HG03139 (cell line): ENCODE measurements at regions not wholly inside any gene's neighbourhood (a gene's known extent, or its start where the extent isn't known, plus 50 kb on each side); places are given as distances from the start of the nearest gene placed in this dataset.

Source experiments
- ATAC-seq: cut with Tn5 transposase; IDR thresholded peaks from one replicate; pipeline ENCODE4 v1.9.1; 2021; ENCODE audit not compliant: unreplicated experiment

DNA sequence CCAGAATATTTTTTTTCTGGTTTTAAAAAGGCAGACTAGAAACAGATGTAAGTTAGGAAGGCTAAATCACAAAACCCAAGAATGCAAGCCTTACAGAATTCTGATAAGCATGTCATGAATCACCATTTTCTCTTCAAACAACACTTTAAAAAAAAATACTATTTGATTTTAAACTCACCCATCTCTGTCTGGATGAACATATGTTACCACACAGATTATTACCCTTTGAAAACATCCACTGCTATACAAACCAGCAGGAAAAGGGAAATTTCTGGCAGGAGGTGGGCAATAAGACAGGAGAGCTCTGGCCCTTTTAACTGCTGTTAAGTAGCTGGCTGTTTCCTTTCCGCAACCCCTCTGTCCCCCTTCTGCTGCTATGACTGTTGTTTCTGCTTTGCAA is 317.7 kb upstream of the NOCT start:
- ATAC-seq = no peak

DNA sequence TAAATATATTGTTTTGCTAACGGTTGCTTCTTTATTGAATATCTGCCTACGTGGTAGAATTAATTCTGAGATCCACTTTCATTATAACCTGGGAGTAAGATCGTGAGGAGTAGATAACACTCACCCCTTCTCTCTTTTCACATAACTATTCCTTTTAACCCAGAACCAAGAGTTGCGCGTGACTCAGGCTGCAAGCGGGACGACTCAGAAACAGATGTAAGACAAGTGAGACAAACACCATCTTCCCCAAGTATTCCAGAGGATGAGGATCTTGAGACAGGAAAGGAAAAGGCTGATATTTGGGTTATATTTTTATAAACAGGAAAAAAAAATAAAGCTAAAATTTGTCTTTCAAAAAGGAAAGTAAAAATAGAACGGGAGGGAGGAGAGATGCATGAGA is 318.8 kb upstream of the NOCT start:
- ATAC-seq = no peak

DNA sequence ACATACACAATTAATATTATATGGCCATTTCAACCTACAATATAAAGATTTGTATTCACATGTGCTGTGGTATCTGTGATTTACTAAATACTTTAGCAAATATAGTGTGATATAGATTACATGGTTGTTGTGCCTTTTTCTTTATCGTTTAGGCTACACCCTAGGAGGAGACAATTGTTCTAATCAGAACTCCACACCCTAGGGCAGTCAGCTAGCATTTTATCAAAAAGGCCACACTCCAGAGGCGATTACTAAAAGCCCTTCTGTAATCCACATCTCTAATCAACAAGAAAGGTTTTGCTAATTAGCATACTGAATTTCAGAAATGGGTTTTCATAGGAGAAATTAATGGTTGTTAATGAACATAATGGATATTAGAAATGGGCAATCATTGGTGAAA is 319.5 kb upstream of the NOCT start:
- ATAC-seq = no peak

DNA sequence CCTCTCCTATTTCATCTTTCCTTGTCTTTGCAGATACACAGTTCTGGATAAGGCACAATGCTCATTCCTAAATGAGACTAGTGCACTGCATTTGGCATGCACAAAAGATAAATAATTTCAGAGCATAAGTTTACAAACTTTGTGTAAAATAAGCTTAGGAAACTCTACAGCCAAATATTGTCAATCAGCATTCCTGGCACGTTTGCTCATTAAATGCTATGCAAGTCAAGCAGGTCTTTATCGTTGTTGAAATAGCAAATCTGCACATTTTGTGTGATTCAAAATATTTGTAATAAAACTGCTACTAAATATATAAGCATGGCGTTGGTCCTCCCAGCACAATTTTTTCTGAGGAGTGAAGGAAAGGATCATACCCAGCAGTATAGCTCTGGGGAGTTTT is 322.1 kb upstream of the NOCT start:
- no peak for ATAC-seq

DNA sequence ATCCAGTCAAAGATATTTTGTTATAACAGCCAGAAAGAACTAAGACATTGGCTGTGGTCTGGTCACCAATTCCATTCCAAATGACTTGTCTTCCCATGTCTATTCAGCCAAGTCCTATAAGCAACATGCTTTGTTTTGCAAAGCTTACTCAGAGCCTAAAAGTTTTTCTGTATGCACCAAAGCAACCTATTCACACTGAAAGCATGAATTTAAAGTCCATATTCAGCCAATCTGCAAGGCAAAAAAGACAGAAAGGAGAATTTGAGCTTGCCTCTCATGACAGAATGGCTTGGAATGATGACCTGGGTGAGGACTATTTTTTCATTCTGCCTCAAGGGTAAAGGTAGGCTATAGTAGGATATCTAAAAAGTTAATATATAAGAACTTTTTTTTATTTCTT is 323.2 kb upstream of the NOCT start:
- no peak for ATAC-seq

DNA sequence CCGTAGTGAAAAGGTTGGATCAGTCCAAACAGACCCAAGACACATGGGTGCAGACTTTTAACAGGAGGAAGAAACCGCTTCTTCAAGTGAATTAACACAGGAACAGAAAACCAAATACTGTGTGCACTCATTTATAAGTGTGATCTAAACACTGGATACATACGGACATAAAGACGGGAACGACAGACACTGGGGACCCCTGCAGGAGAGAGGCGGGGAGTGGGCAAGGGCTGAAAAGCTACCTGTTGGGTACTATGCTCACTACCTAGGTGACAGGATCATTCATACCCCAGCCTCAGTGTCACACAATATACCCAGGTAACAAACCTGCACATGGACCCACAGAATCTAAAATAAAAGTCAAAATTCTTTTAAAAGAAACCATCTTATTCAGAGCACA is 326.0 kb upstream of the NOCT start:
- ATAC-seq = no peak

DNA sequence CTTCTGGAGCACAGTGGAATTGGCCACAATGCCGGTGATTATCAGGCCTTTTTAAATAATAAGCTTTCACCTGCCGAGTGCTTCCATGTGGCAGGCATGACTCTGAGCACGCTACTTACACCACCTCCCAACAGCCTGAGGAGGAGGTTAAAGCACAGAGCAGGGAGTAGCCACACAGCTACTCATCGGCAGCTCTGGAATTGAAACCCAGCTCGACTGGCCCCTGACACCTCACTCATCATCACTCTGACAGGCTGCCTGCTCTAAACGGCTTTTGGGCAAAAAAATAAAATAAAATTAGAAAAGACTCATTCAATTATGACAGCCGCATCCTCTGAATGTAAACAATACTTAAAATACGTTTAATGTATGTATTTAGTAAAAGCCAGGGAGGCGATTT is 326.4 kb upstream of the NOCT start:
- ATAC-seq = no peak

DNA sequence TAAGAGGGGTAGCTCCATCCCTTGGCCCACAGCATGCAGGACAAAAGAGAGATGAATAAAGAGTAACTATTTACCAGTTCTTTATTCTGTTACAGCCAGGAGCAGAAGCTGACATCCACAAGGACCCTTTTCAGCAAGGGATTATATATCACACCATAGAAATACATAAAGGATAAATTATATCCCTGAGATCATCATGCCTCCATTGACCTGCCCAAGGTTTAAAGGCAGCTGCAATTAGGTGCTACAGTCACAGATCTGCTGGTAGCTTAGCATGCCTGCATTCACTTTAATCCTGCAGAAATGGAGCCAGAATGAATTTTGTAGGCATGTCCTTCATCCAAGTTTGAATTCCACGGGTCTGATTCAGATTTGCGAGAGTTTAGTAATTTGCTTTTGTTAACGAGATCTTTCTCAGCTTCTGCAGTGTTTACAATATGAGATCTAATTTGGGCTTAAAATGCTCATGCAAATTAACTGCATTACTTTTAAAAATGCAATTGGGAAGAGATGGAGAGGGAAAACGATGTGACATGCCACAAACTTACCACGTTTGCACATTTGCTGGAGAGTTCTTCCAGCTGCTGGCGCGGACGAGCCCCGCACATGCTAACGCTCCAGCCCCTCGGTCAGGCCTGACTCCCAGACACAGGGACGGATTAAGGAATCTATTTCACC is 327.0 kb upstream of the NOCT start:
- ATAC-seq = no peak

DNA sequence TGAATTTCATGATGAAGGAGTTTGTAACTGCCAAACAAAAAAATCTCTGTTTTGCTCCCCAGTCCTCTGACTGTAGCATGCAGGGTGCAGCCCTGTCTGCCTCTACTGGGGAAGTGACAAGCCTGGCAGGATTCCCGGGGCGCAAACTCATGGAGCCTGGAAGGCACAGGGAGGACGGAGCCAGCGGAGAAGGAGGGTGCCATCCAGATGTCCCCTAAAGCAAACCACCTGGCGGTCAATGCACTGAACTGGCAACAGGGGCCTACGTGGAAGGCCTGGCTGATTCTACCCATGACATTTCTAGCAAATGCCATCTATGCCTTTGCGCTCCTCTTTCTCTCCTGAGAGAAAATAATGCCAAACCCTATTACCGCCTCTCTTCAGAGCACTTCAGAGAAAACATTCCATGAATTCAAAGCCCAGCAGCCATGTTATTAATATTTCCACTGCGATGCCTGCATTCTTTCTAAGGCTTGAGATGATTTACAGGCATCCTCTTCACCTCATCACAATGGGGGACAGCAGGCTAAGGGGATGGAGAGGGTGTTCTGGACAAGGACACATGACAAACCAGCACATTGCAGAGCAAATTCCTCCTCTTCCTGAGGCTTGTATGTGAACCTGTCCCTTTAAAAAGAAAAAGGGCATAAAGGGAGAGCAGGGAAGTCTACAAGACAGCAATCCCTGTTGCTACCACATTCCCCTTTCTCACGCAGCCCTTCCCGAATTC is 329.3 kb upstream of the NOCT start:
- ATAC-seq = no peak

DNA sequence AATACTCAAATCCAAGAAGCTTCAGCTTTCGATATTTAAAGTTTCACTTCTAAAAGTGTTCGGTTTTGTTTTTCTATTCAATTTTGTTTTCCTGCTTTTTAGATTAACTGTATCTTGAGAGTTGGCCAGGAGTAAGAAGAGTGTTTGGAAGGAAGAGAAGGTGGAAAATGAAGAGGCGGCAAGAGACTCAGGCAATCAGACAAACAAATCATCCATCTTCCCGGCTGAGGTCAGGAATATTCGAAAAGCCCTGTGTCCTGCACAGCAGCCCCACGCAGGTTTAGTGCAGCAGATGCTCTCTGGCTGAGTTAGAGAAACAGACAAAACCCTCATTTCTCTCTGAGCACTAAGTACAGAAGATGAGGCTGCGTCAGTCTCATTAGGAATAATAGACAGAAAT is 330.3 kb upstream of the NOCT start:
- no peak for ATAC-seq

DNA sequence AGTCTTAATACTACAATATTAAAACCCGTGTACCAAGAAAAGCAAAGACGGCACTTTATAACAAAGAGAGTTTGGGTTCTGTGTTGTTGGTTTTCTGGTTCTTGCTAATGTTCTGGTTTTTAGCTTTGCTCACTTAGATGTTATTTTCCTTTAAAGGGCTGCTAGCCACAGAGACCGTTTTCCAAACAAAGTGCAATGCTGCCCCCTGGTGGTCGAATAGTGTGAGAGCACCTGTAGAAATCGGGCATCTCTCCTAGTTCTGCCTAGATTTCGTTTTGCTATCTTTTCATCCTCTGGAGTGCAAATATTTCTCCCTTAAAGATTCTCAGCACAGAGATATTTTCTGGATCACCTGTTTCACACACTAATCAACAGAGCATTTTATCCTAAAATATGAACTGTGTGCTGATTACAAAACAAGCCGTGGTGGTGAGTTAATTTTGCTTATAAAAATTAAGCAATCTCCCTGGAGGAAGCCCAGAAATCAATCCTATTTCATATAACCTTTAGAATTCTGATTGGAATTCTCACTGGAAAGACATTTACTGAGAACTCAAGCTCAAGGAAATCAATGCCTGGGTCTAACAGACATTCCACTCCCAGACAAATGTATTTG is 334.5 kb upstream of the NOCT start:
- peak; percentile 81 for ATAC-seq

DNA sequence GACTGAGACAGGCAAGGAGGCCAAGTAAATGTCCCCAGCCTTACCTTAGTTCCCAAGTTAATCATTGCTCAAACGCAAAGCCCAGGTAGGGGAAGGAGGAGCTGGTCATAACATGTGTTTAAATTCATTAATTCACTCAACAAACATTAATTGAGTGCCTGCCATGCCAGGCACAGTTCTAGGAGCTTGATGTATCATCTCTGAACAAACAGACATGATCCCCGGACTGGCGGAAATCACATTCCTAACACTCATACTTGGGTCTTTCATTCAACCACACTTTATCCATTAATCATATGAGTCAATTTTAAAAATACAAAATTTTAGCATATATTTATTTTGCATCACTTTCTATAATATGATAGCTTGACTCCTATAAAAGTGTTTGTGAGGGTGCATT is 335.3 kb upstream of the NOCT start:
- no peak for ATAC-seq

DNA sequence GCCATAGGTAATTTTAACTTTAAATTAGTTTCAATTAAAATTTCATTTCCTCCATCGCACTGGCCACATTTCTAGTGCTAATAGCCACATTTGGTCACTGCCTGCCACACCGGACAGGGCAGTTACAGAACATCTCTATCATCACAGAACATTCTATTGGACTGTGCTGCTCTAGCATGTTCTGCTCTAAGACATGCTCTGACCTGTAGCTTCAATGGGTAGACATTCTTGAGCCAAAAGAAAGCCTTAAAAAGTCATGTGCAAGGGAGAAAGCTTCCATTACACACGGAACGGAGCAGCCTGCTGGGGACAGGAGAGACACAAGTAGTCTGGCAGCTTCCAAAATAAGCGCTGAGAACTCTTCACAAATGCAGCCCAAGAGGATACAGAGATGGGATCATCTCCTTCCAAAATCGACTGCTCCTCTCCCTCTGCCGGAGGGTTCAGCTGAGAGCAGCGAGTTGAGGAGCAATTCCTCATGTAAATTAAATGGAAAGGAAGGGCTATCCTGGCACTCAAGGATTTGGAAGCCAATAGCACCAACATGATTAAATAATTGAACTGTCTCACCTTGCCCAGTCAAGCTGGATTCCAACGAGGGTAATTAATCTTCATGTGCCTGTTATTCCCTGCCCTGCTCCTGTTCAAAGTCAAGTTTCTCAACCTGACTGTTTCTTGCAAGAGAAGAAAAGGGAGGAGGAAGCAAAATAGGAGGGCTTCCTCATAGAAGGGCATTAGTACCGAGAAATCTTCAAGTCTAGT is 336.4 kb upstream of the NOCT start:
- no peak for ATAC-seq

DNA sequence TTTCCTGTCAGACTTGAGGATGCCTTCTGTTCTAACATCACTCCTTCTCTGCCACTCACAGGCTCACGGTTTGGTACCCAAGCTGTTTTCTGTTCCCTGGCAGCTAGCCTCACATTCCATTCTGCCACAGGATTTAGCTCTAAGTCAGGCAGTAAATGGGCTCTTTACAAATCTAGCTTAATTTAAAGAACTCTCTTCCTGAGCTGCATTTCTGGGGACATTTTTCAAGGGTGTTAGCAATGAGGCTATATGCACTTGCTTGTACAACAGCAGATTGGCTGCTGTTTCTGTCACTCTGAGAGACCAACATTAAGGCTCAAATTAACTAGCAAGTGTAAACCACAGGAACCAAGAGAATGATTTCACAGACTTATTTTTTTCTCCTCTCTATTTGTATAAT is 337.8 kb upstream of the NOCT start:
- no peak for ATAC-seq

DNA sequence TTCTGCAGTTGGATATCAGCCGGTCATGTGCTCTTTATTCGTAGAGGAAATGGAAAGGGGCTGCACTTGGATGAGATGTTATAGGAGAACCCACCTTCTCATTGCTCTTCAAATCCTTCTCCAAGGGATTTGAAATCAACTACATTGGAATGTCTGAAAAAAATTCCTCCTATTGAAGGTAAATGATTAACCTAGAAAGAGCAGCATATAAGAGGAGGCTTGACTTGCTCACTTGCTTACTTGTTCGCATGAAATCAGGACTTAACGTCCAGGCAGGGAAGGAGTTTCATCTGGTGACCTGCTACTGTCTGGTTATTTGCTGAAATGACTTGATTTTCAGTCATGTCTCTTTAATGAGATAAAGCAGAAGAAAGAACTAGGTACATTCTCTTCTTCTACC is 338.4 kb upstream of the NOCT start:
- ATAC-seq = no peak

DNA sequence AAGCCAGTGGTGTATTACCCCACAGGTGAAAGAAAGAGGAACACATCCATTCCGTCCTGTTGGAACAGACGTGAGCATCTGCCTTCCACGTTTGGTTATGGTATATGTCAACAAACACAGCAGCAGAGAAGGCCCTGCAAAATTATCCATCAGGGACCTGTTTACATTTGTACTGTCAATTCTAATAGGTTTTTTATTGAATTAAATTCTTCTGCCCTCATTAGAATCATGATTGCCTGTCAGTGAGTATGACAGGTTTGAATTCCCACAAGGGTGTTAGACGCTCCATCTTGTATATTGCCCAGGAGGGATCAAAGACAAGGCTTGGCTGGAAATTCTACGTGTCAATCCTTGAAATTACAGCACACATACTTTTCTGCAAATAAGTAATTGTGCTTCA is 339.9 kb upstream of the NOCT start:
- no peak for ATAC-seq

DNA sequence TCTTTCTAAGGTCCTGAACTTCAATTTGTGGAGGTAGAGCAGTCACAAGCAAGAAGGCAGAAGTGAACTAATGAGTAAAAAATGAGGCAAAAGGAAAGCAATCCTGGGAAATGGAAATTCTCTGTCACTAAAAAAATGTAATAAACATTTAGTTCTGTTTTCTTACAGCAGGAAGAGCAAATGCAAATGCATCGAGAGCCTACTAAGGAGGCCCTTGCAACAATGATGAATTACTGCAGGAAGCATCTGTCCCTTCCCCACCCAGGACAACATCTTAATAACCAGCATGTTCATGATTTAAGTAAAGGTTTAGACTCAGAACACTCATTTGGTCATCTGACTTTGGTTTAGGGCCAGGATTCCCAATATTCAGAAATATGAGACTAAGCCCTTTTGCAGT is 341.4 kb upstream of the NOCT start:
- ATAC-seq = no peak

DNA sequence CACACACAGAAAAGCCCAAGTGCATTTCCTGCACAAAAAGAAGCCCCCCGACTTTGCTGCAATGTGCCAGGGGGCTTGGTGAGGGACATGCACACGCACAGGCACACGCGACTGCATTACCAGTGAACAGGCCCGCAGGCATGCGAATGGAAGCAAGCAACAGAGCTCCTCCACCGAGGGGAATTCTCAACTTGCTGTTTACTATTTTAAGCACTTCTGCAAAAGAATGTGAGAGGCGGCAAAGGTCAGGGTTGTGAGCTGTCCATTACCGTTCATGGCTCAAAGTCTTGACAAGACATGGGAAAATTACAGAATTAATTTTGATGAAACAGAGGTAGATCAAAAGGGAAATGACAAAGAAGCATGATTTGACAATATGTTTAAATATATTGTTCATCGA is 342.5 kb upstream of the NOCT start:
- ATAC-seq = no peak

DNA sequence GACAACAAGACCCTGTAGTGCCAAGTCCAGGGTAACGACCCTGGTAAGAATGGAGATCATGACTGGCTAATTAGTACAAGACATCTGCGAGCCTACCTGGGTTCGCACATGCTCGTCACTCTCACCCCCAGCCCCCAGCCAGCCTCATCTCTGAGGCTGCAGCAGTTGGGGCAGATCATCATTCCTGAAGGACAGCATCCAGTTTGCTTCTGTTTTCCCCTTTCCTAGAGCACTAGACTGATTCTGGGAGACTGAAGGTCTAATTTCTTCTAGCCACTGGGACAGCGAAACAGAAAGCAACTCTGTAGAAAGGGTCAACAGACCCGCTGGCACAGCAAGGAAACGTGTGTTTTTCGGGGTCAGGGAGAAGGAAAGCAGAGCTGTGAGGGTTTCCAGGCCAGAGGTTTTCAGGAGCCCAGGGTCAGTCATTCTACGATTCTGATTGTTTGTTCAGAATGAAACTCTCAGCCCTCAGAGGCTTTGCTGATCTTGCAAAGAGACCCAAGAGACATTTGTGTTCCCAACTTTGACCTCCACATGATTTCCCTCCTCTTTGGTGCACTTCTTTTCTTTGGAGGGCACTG is 343.1 kb upstream of the NOCT start:
- no peak for ATAC-seq

DNA sequence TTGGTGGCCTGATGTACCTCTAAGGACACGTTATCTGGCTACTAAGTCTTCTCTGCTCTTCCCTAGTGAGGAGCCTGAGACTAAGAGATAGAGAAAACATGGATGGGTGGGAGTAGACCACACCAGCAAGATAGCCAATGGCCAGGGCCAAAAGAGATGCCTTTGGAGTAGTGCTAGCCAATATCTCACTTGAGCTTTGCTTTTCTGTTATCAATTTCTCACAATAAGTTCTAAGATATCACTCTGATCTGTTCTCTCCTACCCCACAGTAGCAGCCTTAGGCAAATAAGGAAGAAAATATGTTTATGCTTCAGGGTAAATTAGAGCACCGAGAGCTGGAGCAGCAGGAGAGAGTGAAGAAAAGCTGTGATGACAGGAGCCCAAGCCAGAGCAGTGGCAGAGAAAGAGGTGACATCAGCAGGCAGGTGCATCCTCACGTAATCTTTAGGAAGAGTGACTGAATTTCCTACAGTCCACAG is 343.9 kb upstream of the NOCT start:
- no peak for ATAC-seq

DNA sequence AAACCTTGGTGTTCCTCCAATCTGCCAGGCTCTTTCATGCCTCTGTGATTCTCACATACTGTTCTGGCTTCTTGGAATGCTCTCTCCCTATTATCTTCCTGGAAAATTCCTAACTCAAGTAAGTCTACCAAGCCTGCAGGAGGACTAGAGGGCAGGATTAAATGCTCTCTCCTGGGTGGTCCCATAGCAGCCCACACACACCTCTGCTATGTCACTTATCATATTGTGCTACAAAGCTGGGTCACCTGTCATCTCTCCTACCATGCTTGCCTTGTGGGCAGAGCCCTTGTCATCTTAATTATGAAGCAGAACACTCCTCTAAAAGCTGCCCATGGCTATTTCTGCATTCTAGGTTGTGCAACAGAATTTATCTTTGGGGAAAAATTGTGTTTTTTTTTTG is 344.5 kb upstream of the NOCT start:
- no peak for ATAC-seq
